ENCODE measurements at regions not wholly inside any gene's neighbourhood (a gene's known extent, or its start where the extent isn't known, plus 50 kb on each side); places are given as distances from the start of the nearest gene placed in this dataset.

DNA sequence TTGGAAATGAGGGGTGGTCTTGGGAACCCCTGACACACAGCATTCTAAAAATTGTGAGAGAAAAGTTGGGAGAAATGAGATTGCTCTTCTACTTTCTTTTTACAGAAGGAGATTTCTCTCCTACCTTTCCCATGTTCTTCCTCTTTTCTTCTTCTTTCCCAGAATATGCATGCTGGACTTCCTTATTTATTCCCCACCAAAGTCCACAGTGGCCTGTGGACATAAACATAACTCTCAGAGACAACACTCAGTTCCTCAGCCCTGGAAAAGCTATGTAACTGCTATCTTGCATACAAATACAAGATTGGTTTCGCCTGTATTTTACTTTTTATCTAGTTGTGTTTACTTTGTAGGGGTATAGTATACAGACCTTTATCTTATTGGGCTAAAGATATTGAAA is 54.6 kb upstream of the C1GALT1 start:
- no peak for DNase-seq

DNA sequence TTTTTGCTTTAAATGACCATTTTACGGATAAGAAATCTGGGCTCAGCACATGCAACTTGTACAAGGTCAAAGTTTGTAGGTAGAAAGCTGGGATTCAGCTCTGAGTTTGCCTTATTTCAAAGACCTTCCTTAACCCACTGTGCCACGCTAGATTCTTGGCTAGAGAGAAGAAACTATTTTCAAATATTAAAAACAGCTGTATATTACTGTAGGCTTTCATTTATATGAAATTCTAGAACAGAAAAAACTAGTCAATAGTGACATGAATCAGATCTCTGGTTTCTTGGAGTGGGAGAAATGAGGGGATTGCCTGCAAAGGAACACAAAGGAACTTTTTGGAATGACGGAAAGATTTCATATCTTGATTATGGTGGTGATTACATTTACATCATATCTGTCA is 53.0 kb upstream of the C1GALT1 start:
- no peak for DNase-seq

DNA sequence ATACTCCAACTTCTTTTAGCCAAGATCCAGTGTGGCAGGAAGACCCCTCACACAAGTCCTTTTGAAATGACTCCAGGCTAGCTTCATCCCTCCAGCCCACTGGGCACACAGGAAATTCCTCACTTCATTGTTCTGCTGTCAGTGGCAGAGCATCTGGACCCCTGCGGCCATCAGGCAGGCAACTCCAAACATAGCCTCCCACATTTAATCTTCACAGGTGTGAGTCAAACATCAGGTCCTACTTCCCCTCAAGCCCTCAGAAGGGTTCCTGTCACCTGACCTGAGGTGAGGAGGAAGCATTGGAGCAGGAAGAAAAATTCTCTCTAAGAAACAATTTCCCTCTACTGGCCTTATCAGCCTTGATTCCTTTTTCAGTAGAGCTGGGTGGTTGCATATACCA is 51.1 kb upstream of the C1GALT1 start:
- DNase-seq: no peak

All from CD4-positive, alpha-beta T cell treated with Interleukin-4 for 1 hour (primary cell).